Activated B cell treated with CpG ODN at 0.5 μM for 24 hours (primary cell): ENCODE measurements at regions not wholly inside any gene's neighbourhood (a gene's known extent, or its start where the extent isn't known, plus 50 kb on each side); places are given as distances from the start of the nearest gene placed in this dataset.

Source experiments
- ATAC-seq: fragments of 200-7000 bp; cut with Tn5 transposase; one replicate; pipeline ENCODE4 v1.10.0; 2021; ENCODE audit warnings: low read depth, mild to moderate bottlenecking, moderate library complexity
- CTCF ChIA-PET: fragments of 350-600 bp; sonication (Branson Sonifier 250); formaldehyde crosslinking; loops from one replicate; lab custom pipeline; 2021; ENCODE audit warnings: antibody characterized with exemption; lab: Charles Lee
- POLR2A ChIA-PET: fragments of 350-600 bp; sonication (Branson Sonifier 250); formaldehyde crosslinking; loops from one replicate; lab custom pipeline; 2021; ENCODE audit warnings: antibody characterized with exemption; lab: Charles Lee
- DNase-seq: peaks from one replicate; pipeline ENCODE4 v3.0.0; 2022
- H3K27ac Mint-ChIP-seq: one replicate; pipeline ENCODE4 v1.8.0; 2020; ENCODE audit warnings: mixed read lengths
- H3K27me3 Mint-ChIP-seq: one replicate; pipeline ENCODE4 v1.8.0; 2021; ENCODE audit warnings: mixed read lengths
- H3K36me3 Mint-ChIP-seq: one replicate; pipeline ENCODE4 v1.8.0; 2021; ENCODE audit warnings: low read depth, mixed read lengths
- H3K4me1 Mint-ChIP-seq: one replicate; pipeline ENCODE4 v1.8.0; 2021; ENCODE audit warnings: mixed read lengths
- H3K4me3 Mint-ChIP-seq: one replicate; pipeline ENCODE4 v1.8.0; 2020; ENCODE audit warnings: mild to moderate bottlenecking, mixed read lengths
- H3K9me3 Mint-ChIP-seq: one replicate; pipeline ENCODE4 v1.8.0; 2020; ENCODE audit warnings: mixed read lengths
- CTCF ChIP-seq: fragments of 200-600 bp; IDR thresholded peaks from one replicate; pipeline ENCODE4 v1.8.0; 2022; ENCODE audit warnings: antibody characterized with exemption, mild to moderate bottlenecking
- intact Hi-C: fragments of 100-400 bp; cut with micrococcal nuclease; formaldehyde crosslinking; loops from one replicate; pipeline ENCODE4 v1.15.1; 2024

DNA sequence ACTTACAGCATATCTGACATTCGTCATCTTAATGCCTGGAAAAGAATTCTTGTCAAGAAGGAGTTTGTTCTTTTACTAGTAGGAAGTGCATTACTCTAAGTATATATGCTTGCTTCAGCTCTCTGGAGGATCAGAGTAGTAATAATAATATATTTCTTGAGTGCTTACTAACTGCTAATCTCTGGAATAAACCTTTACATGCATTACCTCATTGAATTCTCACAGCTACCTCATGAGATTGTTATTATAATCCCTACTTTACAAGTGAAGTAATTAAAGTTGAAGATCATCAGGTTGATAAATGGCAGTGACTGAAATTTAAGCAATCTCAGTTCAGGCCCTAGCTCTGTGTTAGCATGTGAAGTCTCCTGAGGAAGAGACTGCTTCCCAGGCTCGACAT, 115.0 kb upstream of the PDE5A start:
- DNase-seq (no peak), ATAC-seq (no peak)
- CTCF ChIA-PET: no interaction called here

DNA sequence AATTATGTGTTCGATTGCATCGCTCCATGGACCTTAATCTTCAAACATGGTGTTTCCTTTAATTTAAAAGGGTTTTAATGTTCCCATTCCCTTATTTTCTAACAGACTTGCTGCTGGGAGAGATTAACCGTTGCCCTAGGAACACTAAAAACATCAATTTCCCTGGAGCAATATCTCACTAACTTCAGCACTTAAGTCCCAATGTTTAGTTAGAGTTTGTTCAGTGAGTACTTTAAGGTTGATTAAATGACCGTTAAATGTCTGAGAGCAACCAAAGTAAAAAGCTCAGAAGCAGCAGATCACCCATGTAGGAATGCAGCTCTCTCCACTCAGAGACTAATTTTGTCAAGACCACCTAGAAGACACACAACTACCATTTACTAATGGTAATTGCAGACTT, 111.2 kb upstream of the PDE5A start:
- H3K4me3 Mint-ChIP-seq: no peak overlapping the region
- CTCF ChIA-PET: no interaction called here
- no peaks in the 10 kb centered on the region for H3K4me1 Mint-ChIP-seq
- ATAC-seq: no peak
- no peak overlapping the region for H3K27ac Mint-ChIP-seq
- TF ChIP-seq CTCF: no peak
- intact Hi-C loops: no loop called here
- POLR2A ChIA-PET: no interaction called here
- no peaks in the 10 kb centered on the region for H3K9me3 Mint-ChIP-seq
- no peaks in the 10 kb centered on the region for H3K27me3 Mint-ChIP-seq
- no peak for DNase-seq
- no peaks in the 10 kb centered on the region for H3K36me3 Mint-ChIP-seq

More for the DNA sequence above, 115.0 kb upstream of the PDE5A start:
- intact Hi-C loops: no loop called here
- H3K27ac Mint-ChIP-seq: no peak overlapping the region
- H3K4me1 Mint-ChIP-seq: no peaks in the 10 kb centered on the region
- H3K9me3 Mint-ChIP-seq: no peaks in the 10 kb centered on the region
- no peak overlapping the region for H3K4me3 Mint-ChIP-seq
- no peak for TF ChIP-seq CTCF
- H3K27me3 Mint-ChIP-seq: no peaks in the 10 kb centered on the region
- POLR2A ChIA-PET: no interaction called here
- no peaks in the 10 kb centered on the region for H3K36me3 Mint-ChIP-seq

- Mint-ChIP-seq H3K4me1 (no peaks in the 10 kb centered on the region), H3K9me3 (no peaks in the 10 kb centered on the region), H3K36me3 (no peaks in the 10 kb centered on the region), H3K27me3 (no peaks in the 10 kb centered on the region), H3K27ac (no peak overlapping the region), H3K4me3 (no peak overlapping the region)
- TF ChIP-seq CTCF: no peak
- ChIA-PET POLR2A (no interaction called here), CTCF (no interaction called here)
- no peak for DNase-seq
- intact Hi-C loops: no loop called here
- no peak for ATAC-seq
Measured at GRCh38 chr4:119738901-119739300, 110.3 kb upstream of the PDE5A start.

DNA sequence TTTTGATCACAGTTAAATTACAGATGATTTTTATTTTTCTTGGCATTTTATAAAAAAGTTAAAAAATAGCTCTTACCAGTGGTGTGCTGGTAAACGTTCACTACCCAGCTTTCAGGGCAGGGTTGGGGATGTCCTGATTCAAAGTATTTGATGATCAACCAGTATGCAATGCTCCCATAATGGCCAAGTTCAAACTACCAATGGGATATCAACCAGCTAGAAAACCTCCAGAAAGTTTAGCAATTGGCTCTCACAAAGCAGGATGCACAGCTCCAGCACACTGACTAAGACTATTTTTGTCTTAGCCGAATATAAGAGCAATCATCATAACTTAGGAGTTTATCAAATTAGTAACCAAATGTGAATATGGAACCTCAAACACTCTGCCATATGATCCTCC, 108.0 kb upstream of the PDE5A start:
- intact Hi-C loops: no loop called here
- Mint-ChIP-seq H3K4me3 (no peak overlapping the region), H3K27ac (no peak overlapping the region), H3K4me1 (no peaks in the 10 kb centered on the region), H3K9me3 (no peaks in the 10 kb centered on the region), H3K27me3 (no peaks in the 10 kb centered on the region), H3K36me3 (no peaks in the 10 kb centered on the region)
- TF ChIP-seq CTCF: no peak
- DNase-seq (no peak), ATAC-seq (no peak)
- ChIA-PET POLR2A (no interaction called here), CTCF (no interaction called here)

DNA sequence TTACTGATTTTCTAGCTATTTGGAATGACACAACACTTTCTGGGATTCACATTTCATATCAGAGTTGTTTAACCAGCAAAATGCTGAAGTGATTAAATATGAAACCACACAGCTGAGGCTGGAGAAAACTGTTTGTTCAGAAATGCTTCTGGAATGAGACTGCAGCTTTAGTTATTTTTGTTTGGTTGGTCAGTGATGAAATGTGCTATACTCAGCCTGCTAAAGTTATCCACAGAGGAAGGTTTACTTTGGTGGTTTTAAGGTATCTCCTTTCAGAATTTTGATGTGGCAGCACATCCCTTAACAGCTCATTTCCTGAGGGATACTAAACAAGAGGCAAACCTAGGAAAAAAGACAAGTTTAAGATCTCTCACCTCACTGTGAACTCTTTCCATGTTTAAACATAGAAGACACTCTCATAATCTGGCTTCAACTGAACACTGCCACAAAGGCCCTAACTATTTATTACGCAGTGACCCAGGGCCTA, 106.6 kb upstream of the PDE5A start:
- DNase-seq (no peak), ATAC-seq (no peak)
- Mint-ChIP-seq H3K27ac (no peak overlapping the region), H3K4me3 (no peak overlapping the region), H3K4me1 (no peaks in the 10 kb centered on the region), H3K9me3 (no peaks in the 10 kb centered on the region), H3K36me3 (no peaks in the 10 kb centered on the region), H3K27me3 (no peaks in the 10 kb centered on the region)
- no peak for TF ChIP-seq CTCF
- ChIA-PET POLR2A (no interaction called here), CTCF (no interaction called here)
- intact Hi-C loops: no loop called here
